B cell (primary cell): ENCODE measurements at regions not wholly inside any gene's neighbourhood (a gene's known extent, or its start where the extent isn't known, plus 50 kb on each side); places are given as distances from the start of the nearest gene placed in this dataset.

Source experiments
- EZH2 ChIP-seq: IDR thresholded peaks from 2 replicates; pipeline ENCODE4 v1.6.1; 2012; ENCODE audit warnings: borderline replicate concordance, low read depth, mild to moderate bottlenecking, moderate library complexity, low read length; ENCODE audit not compliant: insufficient read depth, poor library complexity, severe bottlenecking
- TF ChIP-seq, protein P1 (sequence below): fragments of 200-600 bp; IDR thresholded peaks from one replicate; pipeline ENCODE4 v1.8.0; 2022; ENCODE audit warnings: antibody characterized with exemption, mild to moderate bottlenecking

DNA sequence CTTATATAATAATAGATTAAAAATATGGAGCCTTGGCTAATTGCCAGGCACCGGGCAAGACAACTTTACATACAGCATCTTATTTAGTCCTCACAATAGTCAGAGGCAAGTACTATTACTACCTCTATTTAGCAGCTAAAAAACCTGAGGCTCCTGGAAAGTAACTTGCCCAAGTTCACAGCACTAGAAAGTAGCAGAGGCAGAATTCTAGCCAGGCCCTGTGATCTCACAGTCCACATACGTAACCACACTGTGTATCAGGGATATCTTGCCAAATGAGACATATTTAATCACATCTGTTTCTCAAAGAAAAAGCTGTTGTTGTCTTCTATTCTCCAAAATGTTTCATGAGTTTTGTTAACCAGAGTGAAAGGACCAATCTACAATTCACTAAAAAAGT lies 378.5 kb downstream of the PLPP3 start:
- TF ChIP-seq, protein P1, sequence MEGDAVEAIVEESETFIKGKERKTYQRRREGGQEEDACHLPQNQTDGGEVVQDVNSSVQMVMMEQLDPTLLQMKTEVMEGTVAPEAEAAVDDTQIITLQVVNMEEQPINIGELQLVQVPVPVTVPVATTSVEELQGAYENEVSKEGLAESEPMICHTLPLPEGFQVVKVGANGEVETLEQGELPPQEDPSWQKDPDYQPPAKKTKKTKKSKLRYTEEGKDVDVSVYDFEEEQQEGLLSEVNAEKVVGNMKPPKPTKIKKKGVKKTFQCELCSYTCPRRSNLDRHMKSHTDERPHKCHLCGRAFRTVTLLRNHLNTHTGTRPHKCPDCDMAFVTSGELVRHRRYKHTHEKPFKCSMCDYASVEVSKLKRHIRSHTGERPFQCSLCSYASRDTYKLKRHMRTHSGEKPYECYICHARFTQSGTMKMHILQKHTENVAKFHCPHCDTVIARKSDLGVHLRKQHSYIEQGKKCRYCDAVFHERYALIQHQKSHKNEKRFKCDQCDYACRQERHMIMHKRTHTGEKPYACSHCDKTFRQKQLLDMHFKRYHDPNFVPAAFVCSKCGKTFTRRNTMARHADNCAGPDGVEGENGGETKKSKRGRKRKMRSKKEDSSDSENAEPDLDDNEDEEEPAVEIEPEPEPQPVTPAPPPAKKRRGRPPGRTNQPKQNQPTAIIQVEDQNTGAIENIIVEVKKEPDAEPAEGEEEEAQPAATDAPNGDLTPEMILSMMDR = no peak
- no peak for TF ChIP-seq EZH2
